OCI-LY1 (cell line): ENCODE measurements at regions not wholly inside any gene's neighbourhood (a gene's known extent, or its start where the extent isn't known, plus 50 kb on each side); places are given as distances from the start of the nearest gene placed in this dataset.

Source experiments
- H2AFZ ChIP-seq: fragments of 200-600 bp; sonication (generic), shearing (Covaris generic); 2 replicates; pipeline ENCODE4 v1.6.0; 2014; ENCODE audit warnings: antibody characterized with exemption, mild to moderate bottlenecking, low read length
- H3F3A ChIP-seq: fragments of 200-600 bp; sonication (generic), shearing (Covaris generic); 2 replicates; pipeline ENCODE4 v1.6.0; 2014; ENCODE audit warnings: mild to moderate bottlenecking, antibody characterized with exemption, low read length, moderate library complexity; ENCODE audit not compliant: insufficient read depth
- H3K27ac ChIP-seq: fragments of 200-600 bp; sonication (generic); 2 replicates; pipeline ENCODE4 v1.5.1; 2014; ENCODE audit warnings: low read length, mixed run types, mild to moderate bottlenecking, low read depth; ENCODE audit not compliant: poor library complexity, severe bottlenecking
- H3K27me3 ChIP-seq: fragments of 200-600 bp; sonication (generic); 2 replicates; pipeline ENCODE4 v1.6.0; 2014; ENCODE audit warnings: antibody characterized with exemption, mild to moderate bottlenecking, low read length, moderate library complexity; ENCODE audit not compliant: insufficient read depth
- H3K36me3 ChIP-seq: fragments of 200-600 bp; sonication (generic); 2 replicates; pipeline ENCODE4 v1.6.1; 2014; ENCODE audit warnings: mild to moderate bottlenecking, antibody characterized with exemption, low read length, moderate library complexity, mixed read lengths; ENCODE audit not compliant: insufficient read depth
- H3K4me1 ChIP-seq: fragments of 200-600 bp; sonication (generic); 2 replicates; pipeline ENCODE4 v1.5.1; 2014; ENCODE audit warnings: mild to moderate bottlenecking, low read length, moderate library complexity; ENCODE audit not compliant: insufficient read depth, severe bottlenecking
- H3K4me2 ChIP-seq: fragments of 200-600 bp; sonication (generic), shearing (Covaris generic); 2 replicates; pipeline ENCODE4 v1.6.1; 2014; ENCODE audit warnings: low read length
- H3K4me3 ChIP-seq: fragments of 200-600 bp; sonication (generic); 2 replicates; pipeline ENCODE4 v1.5.1; 2014; ENCODE audit warnings: low read length, low read depth, mild to moderate bottlenecking, mixed read lengths; ENCODE audit not compliant: poor library complexity, severe bottlenecking
- H3K79me2 ChIP-seq: fragments of 200-600 bp; shearing (Covaris generic); 2 replicates; pipeline ENCODE4 v1.6.1; 2016; ENCODE audit warnings: mixed run types, low read length, mixed read lengths; ENCODE audit not compliant: insufficient read depth
- H3K9ac ChIP-seq: fragments of 200-600 bp; sonication (generic), shearing (Covaris generic); 2 replicates; pipeline ENCODE4 v1.6.1; 2014; ENCODE audit warnings: mild to moderate bottlenecking, low read length, mixed read lengths
- H3K9me2 ChIP-seq: fragments of 200-600 bp; sonication (generic), shearing (Covaris generic); 2 replicates; pipeline ENCODE4 v1.6.1; 2014; ENCODE audit warnings: low read depth, mild to moderate bottlenecking, low read length, mixed read lengths
- H3K9me3 ChIP-seq: fragments of 200-600 bp; shearing (Covaris generic); 2 replicates; pipeline ENCODE4 v1.6.1; 2014; ENCODE audit warnings: low read length, mixed read lengths
- H4K20me1 ChIP-seq: fragments of 200-600 bp; sonication (generic), shearing (Covaris generic); 2 replicates; pipeline ENCODE4 v1.6.0; 2016; ENCODE audit warnings: mild to moderate bottlenecking, low read length; ENCODE audit not compliant: insufficient read depth
- EZH2 ChIP-seq: fragments of 200-600 bp; sonication (generic), shearing (Covaris generic); IDR thresholded peaks from 2 replicates; pipeline ENCODE4 v1.8.0; 2017; ENCODE audit warnings: borderline replicate concordance, mixed run types, mild to moderate bottlenecking, antibody characterized with exemption, low read length, moderate library complexity, mixed read lengths
- TF ChIP-seq, protein P1 (sequence below): fragments of 200-600 bp; sonication (generic), shearing (Covaris generic); IDR thresholded peaks from 2 replicates; pipeline ENCODE4 v1.5.1; 2017; ENCODE audit warnings: mild to moderate bottlenecking, antibody characterized with exemption, low read length, moderate library complexity, mixed read lengths

DNA sequence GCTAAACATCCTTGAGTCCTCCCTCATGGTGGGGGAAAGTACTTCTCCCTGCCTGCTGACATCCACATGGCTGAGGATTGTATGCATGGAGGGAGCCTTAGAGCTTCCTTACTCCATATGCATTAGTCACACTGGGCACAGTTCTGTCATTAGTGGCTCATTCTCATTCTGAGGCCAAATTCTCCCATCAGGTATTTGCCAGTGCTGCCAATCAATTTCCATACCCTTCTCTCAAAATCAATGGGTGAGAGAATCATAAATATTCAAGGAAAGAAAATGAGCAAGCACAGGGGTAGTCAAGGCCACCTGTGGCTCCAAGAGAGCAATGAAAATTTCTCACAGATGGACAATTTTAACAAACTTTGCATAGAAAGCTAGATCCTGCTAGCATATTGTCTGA, 422.6 kb upstream of the SETBP1 start:
- H3K9me2 ChIP-seq: no peaks in the 10 kb centered on the region
- no peak overlapping the region for H2AFZ ChIP-seq
- H3K4me2 ChIP-seq: no peak overlapping the region
- no peaks in the 10 kb centered on the region for H3K27me3 ChIP-seq
- no peaks in the 10 kb centered on the region for H3K9me3 ChIP-seq
- no peak overlapping the region for H3K9ac ChIP-seq
- no peak for TF ChIP-seq EZH2
- TF ChIP-seq, protein P1, sequence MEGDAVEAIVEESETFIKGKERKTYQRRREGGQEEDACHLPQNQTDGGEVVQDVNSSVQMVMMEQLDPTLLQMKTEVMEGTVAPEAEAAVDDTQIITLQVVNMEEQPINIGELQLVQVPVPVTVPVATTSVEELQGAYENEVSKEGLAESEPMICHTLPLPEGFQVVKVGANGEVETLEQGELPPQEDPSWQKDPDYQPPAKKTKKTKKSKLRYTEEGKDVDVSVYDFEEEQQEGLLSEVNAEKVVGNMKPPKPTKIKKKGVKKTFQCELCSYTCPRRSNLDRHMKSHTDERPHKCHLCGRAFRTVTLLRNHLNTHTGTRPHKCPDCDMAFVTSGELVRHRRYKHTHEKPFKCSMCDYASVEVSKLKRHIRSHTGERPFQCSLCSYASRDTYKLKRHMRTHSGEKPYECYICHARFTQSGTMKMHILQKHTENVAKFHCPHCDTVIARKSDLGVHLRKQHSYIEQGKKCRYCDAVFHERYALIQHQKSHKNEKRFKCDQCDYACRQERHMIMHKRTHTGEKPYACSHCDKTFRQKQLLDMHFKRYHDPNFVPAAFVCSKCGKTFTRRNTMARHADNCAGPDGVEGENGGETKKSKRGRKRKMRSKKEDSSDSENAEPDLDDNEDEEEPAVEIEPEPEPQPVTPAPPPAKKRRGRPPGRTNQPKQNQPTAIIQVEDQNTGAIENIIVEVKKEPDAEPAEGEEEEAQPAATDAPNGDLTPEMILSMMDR: no peak
- no peak overlapping the region for H3K27ac ChIP-seq
- H3K4me3 ChIP-seq: no peak overlapping the region
- H3K4me1 ChIP-seq: no peaks in the 10 kb centered on the region
- no peaks in the 10 kb centered on the region for H3F3A ChIP-seq
- H3K36me3 ChIP-seq: no peaks in the 10 kb centered on the region
- H4K20me1 ChIP-seq: no peaks in the 10 kb centered on the region
- H3K79me2 ChIP-seq: no peaks in the 10 kb centered on the region

DNA sequence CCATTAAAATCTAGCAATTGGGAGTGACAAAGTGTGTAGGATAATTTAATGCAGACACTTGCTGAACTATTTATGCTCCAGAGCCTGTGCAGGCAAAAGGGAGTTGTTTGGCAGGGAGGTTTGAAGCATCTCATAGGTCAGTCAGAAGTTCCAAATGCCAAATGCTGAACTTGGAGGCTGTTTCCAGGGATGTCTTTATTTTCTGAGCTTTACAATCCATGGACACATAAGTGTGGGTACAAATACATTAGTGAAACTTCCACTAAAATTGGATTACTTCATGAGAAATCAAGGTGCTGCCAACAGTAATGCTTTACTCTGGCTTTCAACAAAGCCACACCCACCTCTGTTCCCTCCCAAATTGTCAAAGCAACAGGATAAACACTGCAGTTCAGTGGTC, 422.1 kb upstream of the SETBP1 start:
- no peaks in the 10 kb centered on the region for H3K9me3 ChIP-seq

DNA sequence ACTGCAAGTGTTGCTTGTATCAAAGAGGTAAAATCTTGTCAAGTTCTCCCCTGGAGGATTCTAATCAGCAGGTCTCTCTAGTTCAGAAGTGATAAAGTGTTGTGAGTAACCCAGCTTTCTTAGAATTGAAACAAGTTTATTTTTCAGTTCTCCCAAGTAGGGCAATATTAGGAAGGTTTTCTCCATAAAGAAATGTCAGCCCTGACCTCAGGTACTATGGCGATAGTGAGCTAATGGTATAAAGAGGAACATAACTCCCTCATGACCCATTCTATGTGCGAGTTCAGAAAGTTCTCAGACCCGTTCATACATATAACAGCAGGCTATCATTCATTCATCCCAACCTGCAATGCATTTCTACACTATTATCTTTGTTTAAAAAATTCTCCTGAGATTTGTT, 421.1 kb upstream of the SETBP1 start:
- H4K20me1 ChIP-seq: no peaks in the 10 kb centered on the region
- no peak overlapping the region for H3K4me3 ChIP-seq
- no peaks in the 10 kb centered on the region for H3K36me3 ChIP-seq
- no peaks in the 10 kb centered on the region for H3K27me3 ChIP-seq
- no peak overlapping the region for H3K9ac ChIP-seq
- no peaks in the 10 kb centered on the region for H3K4me1 ChIP-seq
- H3K79me2 ChIP-seq: no peaks in the 10 kb centered on the region
- H2AFZ ChIP-seq: no peak overlapping the region
- no peak for TF ChIP-seq EZH2
- TF ChIP-seq, protein P1: no peak
- no peaks in the 10 kb centered on the region for H3F3A ChIP-seq
- H3K9me2 ChIP-seq: no peaks in the 10 kb centered on the region
- H3K4me2 ChIP-seq: no peak overlapping the region
- H3K9me3 ChIP-seq: no peaks in the 10 kb centered on the region
- H3K27ac ChIP-seq: no peak overlapping the region

More for the DNA sequence above, 422.1 kb upstream of the SETBP1 start:
- no peaks in the 10 kb centered on the region for H3F3A ChIP-seq
- H3K4me2 ChIP-seq: no peak overlapping the region
- H3K4me3 ChIP-seq: no peak overlapping the region
- no peaks in the 10 kb centered on the region for H3K9me2 ChIP-seq
- H2AFZ ChIP-seq: no peak overlapping the region
- no peaks in the 10 kb centered on the region for H3K79me2 ChIP-seq
- no peaks in the 10 kb centered on the region for H3K4me1 ChIP-seq
- TF ChIP-seq, protein P1: no peak
- no peak for TF ChIP-seq EZH2
- no peak overlapping the region for H3K27ac ChIP-seq
- H3K27me3 ChIP-seq: no peaks in the 10 kb centered on the region
- H3K9ac ChIP-seq: no peak overlapping the region
- no peaks in the 10 kb centered on the region for H4K20me1 ChIP-seq
- no peaks in the 10 kb centered on the region for H3K36me3 ChIP-seq
